K562 (cell line): ENCODE measurements at regions not wholly inside any gene's neighbourhood (a gene's known extent, or its start where the extent isn't known, plus 50 kb on each side); places are given as distances from the start of the nearest gene placed in this dataset.

Source experiments
- ATAC-seq: fragments of 200-7000 bp; cut with Tn5 transposase; 3 replicates; pipeline ENCODE4 v1.9.1; 2020; ENCODE audit warnings: moderate library complexity
- BruUV-seq: library from RNA; stranded (reverse); fragments of 400-500 nt; replicated peaks from 2 replicates; lab custom pipeline; 2021; lab: Mats Ljungman, UMichigan
- CTCF ChIA-PET: fragments of 300-600 bp; formaldehyde crosslinking; extraction: SDS; loops from one replicate; lab custom pipeline; 2021; ENCODE audit warnings: low intra/inter-chr PET ratio; lab: Yijun Ruan, JAX
- POLR2A ChIA-PET: fragments of 300-600, 350-650 bp; sonication (Branson Sonifier 250); formaldehyde crosslinking; extraction: SDS; loops from one replicate; lab custom pipeline; 2021; ENCODE audit warnings: antibody characterized with exemption, inconsistent platforms; lab: Yijun Ruan, JAX
- DNase-seq, 4 experiments: peaks; one replicate each; pipeline versions ENCODE4 v3.0.0 to v3.0.0-alpha.2; 2011 to 2018; ENCODE audit warnings: low spot score in 3 of 4, mixed read lengths in 3 of 4; ENCODE audit errors: extremely low read depth in 1 of 4
- FAIRE-seq: peaks from 2 replicates; lab custom pipeline; 2011; peaks lifted over from hg19 to GRCh38; lab: Jason Lieb, UNC
- H2AFZ ChIP-seq: 2 replicates; pipeline ENCODE4 v1.6.0; 2011; ENCODE audit warnings: low read depth, low read length, control low read depth, inconsistent platforms
- H3K27ac ChIP-seq: fragments of 200-600 bp; 3 replicates; pipeline ENCODE4 v1.8.0; 2011; ENCODE audit warnings: low read depth, mild to moderate bottlenecking, control low read depth, inconsistent platforms, low read length, moderate library complexity, mixed read lengths; ENCODE audit errors: extremely low read depth
- H3K27me3 ChIP-seq, 2 experiments: fragments of 300-600 bp in 1 of 2; 2 replicates in 1 of 2; 3 replicates in 1 of 2; pipeline versions ENCODE4 v1.6.0 to v1.8.0; 2011; ENCODE audit warnings: inconsistent platforms in 2 of 2, low read length in 2 of 2, mild to moderate bottlenecking in 1 of 2, mixed read lengths in 1 of 2, moderate library complexity in 1 of 2; ENCODE audit not compliant: control insufficient read depth in 2 of 2, insufficient read depth in 2 of 2
- H3K36me3 ChIP-seq: fragments of 300-600 bp; 3 replicates; pipeline ENCODE4 v1.8.0; 2011; ENCODE audit warnings: mild to moderate bottlenecking, low read length, inconsistent platforms; ENCODE audit not compliant: control insufficient read depth, insufficient read depth
- H3K4me1 ChIP-seq, 2 experiments: fragments of 200-600 bp in 1 of 2; replicated peaks in 1 of 2; 2 replicates in 1 of 2; 3 replicates in 1 of 2; pipeline versions ENCODE4 v1.5.1 to v1.8.0; 2011; ENCODE audit warnings: inconsistent platforms in 2 of 2, low read length in 2 of 2, mild to moderate bottlenecking in 1 of 2, mixed read lengths in 1 of 2, moderate library complexity in 1 of 2; ENCODE audit not compliant: control insufficient read depth in 2 of 2, insufficient read depth in 2 of 2
- H3K4me2 ChIP-seq: 2 replicates; pipeline ENCODE4 v1.6.1; 2011; ENCODE audit warnings: low read length, control low read depth, inconsistent platforms, mixed read lengths; ENCODE audit not compliant: insufficient read depth
- H3K4me3 ChIP-seq: fragments of 200-600 bp; sonication (generic), shearing (Covaris generic); 2 replicates; pipeline ENCODE4 v1.5.1; 2016; ENCODE audit warnings: control low read depth, inconsistent platforms
- H3K79me2 ChIP-seq: fragments of 200-600 bp; 3 replicates; pipeline ENCODE4 v1.8.0; 2011; ENCODE audit warnings: low read length, inconsistent platforms; ENCODE audit not compliant: control insufficient read depth, insufficient read depth
- H3K9ac ChIP-seq, 2 experiments: 2 replicates each; pipeline versions ENCODE4 v1.6.0 to v1.6.1; 2011; ENCODE audit warnings: low read depth in 2 of 2, low read length in 2 of 2, control low read depth in 1 of 2, inconsistent platforms in 1 of 2, mild to moderate bottlenecking in 1 of 2, mixed read lengths in 1 of 2; ENCODE audit not compliant: insufficient read depth in 1 of 2
- H3K9me1 ChIP-seq: one replicate; pipeline ENCODE4 v1.6.0; 2011; ENCODE audit warnings: inconsistent platforms, mild to moderate bottlenecking, low read length, moderate library complexity; ENCODE audit not compliant: control insufficient read depth, insufficient read depth
- H3K9me3 ChIP-seq: replicated peaks from 2 replicates; pipeline ENCODE4 v1.5.1; 2011; ENCODE audit warnings: low read depth, low read length, inconsistent platforms; ENCODE audit not compliant: control insufficient read depth, insufficient read depth
- H4K20me1 ChIP-seq: replicated peaks from 2 replicates; pipeline ENCODE4 v1.6.1; 2011; ENCODE audit warnings: low read length, inconsistent platforms, mixed read lengths; ENCODE audit not compliant: control insufficient read depth, insufficient read depth
- KDM1A ChIP-seq, 2 experiments: fragments of 450-650 bp; IDR thresholded peaks; 2 replicates each; pipeline ENCODE4 v1.6.1; 2016; ENCODE audit warnings: mild to moderate bottlenecking in 2 of 2
- NFYB ChIP-seq: IDR thresholded peaks from 2 replicates; pipeline ENCODE4 v1.6.1; 2011; ENCODE audit warnings: mild to moderate bottlenecking, moderate library complexity; ENCODE audit not compliant: insufficient read length; ENCODE audit errors: extremely low read depth
- ZC3H11A ChIP-seq: IDR thresholded peaks from 2 replicates; pipeline ENCODE4 v1.6.1; 2012; ENCODE audit warnings: low read depth, low read length, improper control_type of control experiment
- ZSCAN32 ChIP-seq: fragments of 450-650 bp; formaldehyde crosslinking; IDR thresholded peaks from 2 replicates; pipeline ENCODE4 v1.4.0; 2020; ENCODE audit warnings: mild to moderate bottlenecking, moderate library complexity
- WGBS: fragments of 100-300 bp; shearing (Covaris generic); methylation state at CpG from one replicate; pipeline ENCODE4 v1.1.6; 2016; ENCODE audit warnings: low coverage, mixed read lengths; ENCODE audit not compliant: insufficient coverage; ENCODE audit errors: missing lambda C conversion rate; 5-methylcytosine and 5-hydroxymethylcytosine counted together
- in situ Hi-C: fragments of 300-500 bp; cut with MboI; formaldehyde crosslinking; loops from 4 replicates; pipeline ENCODE4 v1.15.0; 2018; ENCODE audit warnings: inconsistent platforms, mixed read lengths
- intact Hi-C: fragments of 100-400 bp; cut with micrococcal nuclease; formaldehyde crosslinking; loops from 2 replicates; pipeline ENCODE4 v1.14.2; 2022
- TF ChIP-seq, protein P1 (sequence below): fragments of 450-650 bp; IDR thresholded peaks from 2 replicates; pipeline ENCODE4 v1.6.1; 2017; ENCODE audit warnings: antibody characterized with exemption, mild to moderate bottlenecking
- TF ChIP-seq, protein P2 (sequence below): sonication (generic); formaldehyde crosslinking; IDR thresholded peaks from 2 replicates; pipeline ENCODE4 v1.8.0; 2022; ENCODE audit warnings: mild to moderate bottlenecking, missing genetic modification reagents
- TF ChIP-seq, protein P3 (sequence below): fragments of 450-650 bp; IDR thresholded peaks from 2 replicates; pipeline ENCODE4 v1.6.1; 2016; ENCODE audit warnings: mild to moderate bottlenecking, moderate library complexity

DNA sequence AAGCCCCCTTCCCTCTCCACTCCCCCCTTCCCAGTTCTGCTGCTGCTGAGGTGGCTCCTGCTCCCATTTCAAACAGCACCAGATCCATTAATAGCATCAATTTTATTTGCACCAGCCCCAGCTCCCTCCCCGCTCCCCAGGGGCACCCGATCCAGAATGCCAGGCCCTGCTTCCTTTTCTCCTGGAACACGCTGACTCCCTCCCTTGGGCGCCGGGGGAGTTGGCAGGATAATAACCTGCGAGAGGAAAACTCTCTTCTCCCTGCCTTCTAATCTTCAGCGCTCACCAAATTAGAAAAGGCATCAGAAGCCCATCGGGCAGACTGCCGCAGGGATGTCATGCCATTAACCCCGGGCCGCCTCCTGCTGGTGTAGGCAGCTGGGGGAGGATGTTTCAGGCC lies 77.8 kb downstream of the NCR2 start:
- in situ Hi-C loops (no loop called here), intact Hi-C loops (no loop called here)
- no peak overlapping the region for H3K9ac ChIP-seq
- H3K9me1 ChIP-seq, result no peaks in the 10 kb centered on the region
- H3K9me3 ChIP-seq, result no peaks in the 10 kb centered on the region
- peaks cover 6% of the 10 kb centered on the region; the same call in 1 of the 2 replicates for H4K20me1 ChIP-seq
- no peaks in the 10 kb centered on the region for H3K36me3 ChIP-seq
- no peak overlapping the region for H2AFZ ChIP-seq
- H3K4me2 ChIP-seq, result no peak overlapping the region
- no peak for DNase-seq
- no peak overlapping the region for H3K4me3 ChIP-seq
- FAIRE-seq, result no peak
- CTCF ChIA-PET, result no interaction called here
- POLR2A ChIA-PET, result interaction anchor here (1.3 kb wide), 1 partner anchor 181 kb away, joined by 3 read pairs; no protein-coding TSS in a partner anchor
- WGBS, result 1% methylated on average over 11 of the region's 11 CpGs
- H3K27ac ChIP-seq, result no peak overlapping the region
- H3K27me3 ChIP-seq, result peaks cover 42 to 73% of the 10 kb centered on the region in 2 experiments
- H3K79me2 ChIP-seq, result no peaks in the 10 kb centered on the region
- no peaks in the 10 kb centered on the region for H3K4me1 ChIP-seq
- no TSS peak for BruUV-seq
- no peak for ATAC-seq
- TF ChIP-seq ZC3H11A (no peak), KDM1A (IDR thresholded peaks at IDR 0.05) (no peak), NFYB (no peak), ZSCAN32 (CRISPR knock-in tag) (no peak)
- TF ChIP-seq, protein P1, sequence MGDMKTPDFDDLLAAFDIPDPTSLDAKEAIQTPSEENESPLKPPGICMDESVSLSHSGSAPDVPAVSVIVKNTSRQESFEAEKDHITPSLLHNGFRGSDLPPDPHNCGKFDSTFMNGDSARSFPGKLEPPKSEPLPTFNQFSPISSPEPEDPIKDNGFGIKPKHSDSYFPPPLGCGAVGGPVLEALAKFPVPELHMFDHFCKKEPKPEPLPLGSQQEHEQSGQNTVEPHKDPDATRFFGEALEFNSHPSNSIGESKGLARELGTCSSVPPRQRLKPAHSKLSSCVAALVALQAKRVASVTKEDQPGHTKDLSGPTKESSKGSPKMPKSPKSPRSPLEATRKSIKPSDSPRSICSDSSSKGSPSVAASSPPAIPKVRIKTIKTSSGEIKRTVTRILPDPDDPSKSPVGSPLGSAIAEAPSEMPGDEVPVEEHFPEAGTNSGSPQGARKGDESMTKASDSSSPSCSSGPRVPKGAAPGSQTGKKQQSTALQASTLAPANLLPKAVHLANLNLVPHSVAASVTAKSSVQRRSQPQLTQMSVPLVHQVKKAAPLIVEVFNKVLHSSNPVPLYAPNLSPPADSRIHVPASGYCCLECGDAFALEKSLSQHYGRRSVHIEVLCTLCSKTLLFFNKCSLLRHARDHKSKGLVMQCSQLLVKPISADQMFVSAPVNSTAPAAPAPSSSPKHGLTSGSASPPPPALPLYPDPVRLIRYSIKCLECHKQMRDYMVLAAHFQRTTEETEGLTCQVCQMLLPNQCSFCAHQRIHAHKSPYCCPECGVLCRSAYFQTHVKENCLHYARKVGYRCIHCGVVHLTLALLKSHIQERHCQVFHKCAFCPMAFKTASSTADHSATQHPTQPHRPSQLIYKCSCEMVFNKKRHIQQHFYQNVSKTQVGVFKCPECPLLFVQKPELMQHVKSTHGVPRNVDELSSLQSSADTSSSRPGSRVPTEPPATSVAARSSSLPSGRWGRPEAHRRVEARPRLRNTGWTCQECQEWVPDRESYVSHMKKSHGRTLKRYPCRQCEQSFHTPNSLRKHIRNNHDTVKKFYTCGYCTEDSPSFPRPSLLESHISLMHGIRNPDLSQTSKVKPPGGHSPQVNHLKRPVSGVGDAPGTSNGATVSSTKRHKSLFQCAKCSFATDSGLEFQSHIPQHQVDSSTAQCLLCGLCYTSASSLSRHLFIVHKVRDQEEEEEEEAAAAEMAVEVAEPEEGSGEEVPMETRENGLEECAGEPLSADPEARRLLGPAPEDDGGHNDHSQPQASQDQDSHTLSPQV, result no peak
- TF ChIP-seq, protein P2, sequence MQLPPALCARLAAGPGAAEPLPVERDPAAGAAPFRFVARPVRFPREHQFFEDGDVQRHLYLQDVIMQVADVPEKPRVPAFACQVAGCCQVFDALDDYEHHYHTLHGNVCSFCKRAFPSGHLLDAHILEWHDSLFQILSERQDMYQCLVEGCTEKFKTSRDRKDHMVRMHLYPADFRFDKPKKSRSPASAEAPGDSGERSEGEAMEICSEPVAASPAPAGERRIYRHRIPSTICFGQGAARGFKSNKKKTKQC (CRISPR knock-in tag), result no peak
- TF ChIP-seq, protein P3, sequence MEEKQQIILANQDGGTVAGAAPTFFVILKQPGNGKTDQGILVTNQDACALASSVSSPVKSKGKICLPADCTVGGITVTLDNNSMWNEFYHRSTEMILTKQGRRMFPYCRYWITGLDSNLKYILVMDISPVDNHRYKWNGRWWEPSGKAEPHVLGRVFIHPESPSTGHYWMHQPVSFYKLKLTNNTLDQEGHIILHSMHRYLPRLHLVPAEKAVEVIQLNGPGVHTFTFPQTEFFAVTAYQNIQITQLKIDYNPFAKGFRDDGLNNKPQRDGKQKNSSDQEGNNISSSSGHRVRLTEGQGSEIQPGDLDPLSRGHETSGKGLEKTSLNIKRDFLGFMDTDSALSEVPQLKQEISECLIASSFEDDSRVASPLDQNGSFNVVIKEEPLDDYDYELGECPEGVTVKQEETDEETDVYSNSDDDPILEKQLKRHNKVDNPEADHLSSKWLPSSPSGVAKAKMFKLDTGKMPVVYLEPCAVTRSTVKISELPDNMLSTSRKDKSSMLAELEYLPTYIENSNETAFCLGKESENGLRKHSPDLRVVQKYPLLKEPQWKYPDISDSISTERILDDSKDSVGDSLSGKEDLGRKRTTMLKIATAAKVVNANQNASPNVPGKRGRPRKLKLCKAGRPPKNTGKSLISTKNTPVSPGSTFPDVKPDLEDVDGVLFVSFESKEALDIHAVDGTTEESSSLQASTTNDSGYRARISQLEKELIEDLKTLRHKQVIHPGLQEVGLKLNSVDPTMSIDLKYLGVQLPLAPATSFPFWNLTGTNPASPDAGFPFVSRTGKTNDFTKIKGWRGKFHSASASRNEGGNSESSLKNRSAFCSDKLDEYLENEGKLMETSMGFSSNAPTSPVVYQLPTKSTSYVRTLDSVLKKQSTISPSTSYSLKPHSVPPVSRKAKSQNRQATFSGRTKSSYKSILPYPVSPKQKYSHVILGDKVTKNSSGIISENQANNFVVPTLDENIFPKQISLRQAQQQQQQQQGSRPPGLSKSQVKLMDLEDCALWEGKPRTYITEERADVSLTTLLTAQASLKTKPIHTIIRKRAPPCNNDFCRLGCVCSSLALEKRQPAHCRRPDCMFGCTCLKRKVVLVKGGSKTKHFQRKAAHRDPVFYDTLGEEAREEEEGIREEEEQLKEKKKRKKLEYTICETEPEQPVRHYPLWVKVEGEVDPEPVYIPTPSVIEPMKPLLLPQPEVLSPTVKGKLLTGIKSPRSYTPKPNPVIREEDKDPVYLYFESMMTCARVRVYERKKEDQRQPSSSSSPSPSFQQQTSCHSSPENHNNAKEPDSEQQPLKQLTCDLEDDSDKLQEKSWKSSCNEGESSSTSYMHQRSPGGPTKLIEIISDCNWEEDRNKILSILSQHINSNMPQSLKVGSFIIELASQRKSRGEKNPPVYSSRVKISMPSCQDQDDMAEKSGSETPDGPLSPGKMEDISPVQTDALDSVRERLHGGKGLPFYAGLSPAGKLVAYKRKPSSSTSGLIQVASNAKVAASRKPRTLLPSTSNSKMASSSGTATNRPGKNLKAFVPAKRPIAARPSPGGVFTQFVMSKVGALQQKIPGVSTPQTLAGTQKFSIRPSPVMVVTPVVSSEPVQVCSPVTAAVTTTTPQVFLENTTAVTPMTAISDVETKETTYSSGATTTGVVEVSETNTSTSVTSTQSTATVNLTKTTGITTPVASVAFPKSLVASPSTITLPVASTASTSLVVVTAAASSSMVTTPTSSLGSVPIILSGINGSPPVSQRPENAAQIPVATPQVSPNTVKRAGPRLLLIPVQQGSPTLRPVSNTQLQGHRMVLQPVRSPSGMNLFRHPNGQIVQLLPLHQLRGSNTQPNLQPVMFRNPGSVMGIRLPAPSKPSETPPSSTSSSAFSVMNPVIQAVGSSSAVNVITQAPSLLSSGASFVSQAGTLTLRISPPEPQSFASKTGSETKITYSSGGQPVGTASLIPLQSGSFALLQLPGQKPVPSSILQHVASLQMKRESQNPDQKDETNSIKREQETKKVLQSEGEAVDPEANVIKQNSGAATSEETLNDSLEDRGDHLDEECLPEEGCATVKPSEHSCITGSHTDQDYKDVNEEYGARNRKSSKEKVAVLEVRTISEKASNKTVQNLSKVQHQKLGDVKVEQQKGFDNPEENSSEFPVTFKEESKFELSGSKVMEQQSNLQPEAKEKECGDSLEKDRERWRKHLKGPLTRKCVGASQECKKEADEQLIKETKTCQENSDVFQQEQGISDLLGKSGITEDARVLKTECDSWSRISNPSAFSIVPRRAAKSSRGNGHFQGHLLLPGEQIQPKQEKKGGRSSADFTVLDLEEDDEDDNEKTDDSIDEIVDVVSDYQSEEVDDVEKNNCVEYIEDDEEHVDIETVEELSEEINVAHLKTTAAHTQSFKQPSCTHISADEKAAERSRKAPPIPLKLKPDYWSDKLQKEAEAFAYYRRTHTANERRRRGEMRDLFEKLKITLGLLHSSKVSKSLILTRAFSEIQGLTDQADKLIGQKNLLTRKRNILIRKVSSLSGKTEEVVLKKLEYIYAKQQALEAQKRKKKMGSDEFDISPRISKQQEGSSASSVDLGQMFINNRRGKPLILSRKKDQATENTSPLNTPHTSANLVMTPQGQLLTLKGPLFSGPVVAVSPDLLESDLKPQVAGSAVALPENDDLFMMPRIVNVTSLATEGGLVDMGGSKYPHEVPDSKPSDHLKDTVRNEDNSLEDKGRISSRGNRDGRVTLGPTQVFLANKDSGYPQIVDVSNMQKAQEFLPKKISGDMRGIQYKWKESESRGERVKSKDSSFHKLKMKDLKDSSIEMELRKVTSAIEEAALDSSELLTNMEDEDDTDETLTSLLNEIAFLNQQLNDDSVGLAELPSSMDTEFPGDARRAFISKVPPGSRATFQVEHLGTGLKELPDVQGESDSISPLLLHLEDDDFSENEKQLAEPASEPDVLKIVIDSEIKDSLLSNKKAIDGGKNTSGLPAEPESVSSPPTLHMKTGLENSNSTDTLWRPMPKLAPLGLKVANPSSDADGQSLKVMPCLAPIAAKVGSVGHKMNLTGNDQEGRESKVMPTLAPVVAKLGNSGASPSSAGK, result no peak
